HepG2 (cell line): ENCODE measurements at regions not wholly inside any gene's neighbourhood (a gene's known extent, or its start where the extent isn't known, plus 50 kb on each side); places are given as distances from the start of the nearest gene placed in this dataset.

ENCODE experiments used
- ATAC-seq: fragments of 200-7000 bp; cut with Tn5 transposase; 3 replicates; pipeline ENCODE4 v1.9.1; 2020; ENCODE audit warnings: mild to moderate bottlenecking, moderate library complexity
- BruUV-seq: library from RNA; stranded (reverse); fragments of 400-500 nt; replicated peaks from 2 replicates; lab custom pipeline; 2021; lab: Mats Ljungman, UMichigan
- CTCF ChIA-PET: fragments of 300-600 bp; formaldehyde crosslinking; extraction: SDS; loops from one replicate; lab custom pipeline; 2021; ENCODE audit warnings: low total read pairs, inconsistent platforms, low intra/inter-chr PET ratio; lab: Yijun Ruan, JAX
- POLR2A ChIA-PET: fragments of 350-600 bp; sonication (Branson Sonifier 250); formaldehyde crosslinking; loops from one replicate; lab custom pipeline; 2020; ENCODE audit warnings: antibody characterized with exemption, inconsistent platforms; lab: Yijun Ruan, JAX
- DNase-seq: peaks from one replicate; pipeline ENCODE4 v3.0.0-alpha.2; 2015; ENCODE audit warnings: low spot score
- FAIRE-seq: peaks from 3 replicates; lab custom pipeline; 2011; peaks lifted over from hg19 to GRCh38; lab: Jason Lieb, UNC
- H2AFZ ChIP-seq: one replicate; pipeline ENCODE4 v1.6.1; 2011; ENCODE audit warnings: low read length, inconsistent platforms
- H3K27ac ChIP-seq: fragments of 300-600 bp; 3 replicates; pipeline ENCODE4 v1.8.0; 2011; ENCODE audit warnings: mixed run types, mild to moderate bottlenecking, mixed read lengths, low read length, inconsistent platforms; ENCODE audit not compliant: insufficient read depth; ENCODE audit errors: extremely low read length
- H3K27me3 ChIP-seq, 2 experiments: fragments of 200-600 bp in 1 of 2; 2 replicates in 1 of 2; 3 replicates in 1 of 2; pipeline versions ENCODE4 v1.6.0 to v1.8.0; 2011; ENCODE audit warnings: low read length in 2 of 2, mild to moderate bottlenecking in 2 of 2, moderate library complexity in 2 of 2, inconsistent platforms in 1 of 2; ENCODE audit not compliant: insufficient read depth in 2 of 2, control insufficient read depth in 1 of 2
- H3K36me3 ChIP-seq, 2 experiments: fragments of 200-600 bp in 1 of 2; replicated peaks in 1 of 2; 2 replicates in 1 of 2; 3 replicates in 1 of 2; pipeline versions ENCODE4 v1.5.1 to v1.8.0; 2011; ENCODE audit warnings: low read length in 2 of 2, inconsistent platforms in 1 of 2; ENCODE audit not compliant: insufficient read depth in 2 of 2, control insufficient read depth in 1 of 2
- H3K4me1 ChIP-seq: 2 replicates; pipeline ENCODE4 v1.5.1; 2012; ENCODE audit warnings: low read length, inconsistent platforms; ENCODE audit not compliant: insufficient read depth
- H3K4me2 ChIP-seq: 2 replicates; pipeline ENCODE4 v1.6.0; 2011; ENCODE audit warnings: low read depth, low read length, inconsistent platforms
- H3K4me3 ChIP-seq, 3 experiments: fragments of 200-600 bp in 1 of 3; sonication (generic), shearing (Covaris generic) in 1 of 3; replicated peaks in 1 of 3; 2 replicates each; pipeline ENCODE4 v1.5.1; 2011 to 2016; ENCODE audit warnings: low read length in 3 of 3, inconsistent platforms in 2 of 3, low read depth in 2 of 3, mild to moderate bottlenecking in 2 of 3, control low read depth in 1 of 3, mixed read lengths in 1 of 3; ENCODE audit not compliant: insufficient read depth in 1 of 3
- H3K79me2 ChIP-seq: one replicate; pipeline ENCODE4 v1.6.1; 2011; ENCODE audit warnings: low read length, inconsistent platforms; ENCODE audit not compliant: insufficient read depth
- H3K9ac ChIP-seq: 2 replicates; pipeline ENCODE4 v1.6.0; 2011; ENCODE audit warnings: mild to moderate bottlenecking, low read depth, low read length, inconsistent platforms; ENCODE audit not compliant: insufficient read depth
- H3K9me3 ChIP-seq: 2 replicates; pipeline ENCODE4 v1.5.1; 2012; ENCODE audit warnings: mild to moderate bottlenecking, low read length
- H4K20me1 ChIP-seq: 2 replicates; pipeline ENCODE4 v1.6.0; 2011; ENCODE audit warnings: inconsistent platforms, mild to moderate bottlenecking, low read length, moderate library complexity; ENCODE audit not compliant: insufficient read depth
- IKZF1 ChIP-seq: fragments of 450-650 bp; IDR thresholded peaks from 2 replicates; pipeline ENCODE4 v1.7.1; 2016
- NCOA2 ChIP-seq: sonication (generic); formaldehyde crosslinking; IDR thresholded peaks from 2 replicates; pipeline ENCODE4 v1.8.0; 2022; ENCODE audit warnings: inconsistent platforms
- POLR2A ChIP-seq, 2 experiments: IDR thresholded peaks; 2 replicates each; pipeline ENCODE4 v1.6.1; 2011; ENCODE audit warnings: low read depth in 2 of 2, low read length in 2 of 2, mild to moderate bottlenecking in 1 of 2, moderate library complexity in 1 of 2; ENCODE audit not compliant: insufficient read depth in 1 of 2
- RFX5 ChIP-seq: IDR thresholded peaks from 2 replicates; pipeline ENCODE4 v1.6.1; 2011; ENCODE audit warnings: low read depth, low read length, improper control_type of control experiment
- ZKSCAN1 ChIP-seq: fragments of 150-350 bp; IDR thresholded peaks from 2 replicates; pipeline ENCODE4 v1.6.1; 2014; ENCODE audit warnings: low read length
- WGBS: methylation state at CpG from one replicate; pipeline ENCODE4 v1.1.6; 2017; ENCODE audit warnings: low lambda C conversion rate; 5-methylcytosine and 5-hydroxymethylcytosine counted together
- in situ Hi-C: cut with HindIII; loops from 2 replicates; pipeline ENCODE4 v1.10.0; 2017; ENCODE audit warnings: low pct_unique_long_range_greater_than_20kb; ENCODE audit not compliant: extremely low pct_ligation_motif_present
- intact Hi-C: fragments of 100-400 bp; cut with micrococcal nuclease; formaldehyde crosslinking; loops from one replicate; pipeline ENCODE4 v1.10.0; 2022; ENCODE audit not compliant: unreplicated experiment
- TF ChIP-seq, protein P1 (sequence below): sonication (generic); formaldehyde crosslinking; IDR thresholded peaks from 2 replicates; pipeline ENCODE4 v1.5.0; 2020; ENCODE audit warnings: mild to moderate bottlenecking, missing genetic modification reagents, borderline replicate concordance

DNA sequence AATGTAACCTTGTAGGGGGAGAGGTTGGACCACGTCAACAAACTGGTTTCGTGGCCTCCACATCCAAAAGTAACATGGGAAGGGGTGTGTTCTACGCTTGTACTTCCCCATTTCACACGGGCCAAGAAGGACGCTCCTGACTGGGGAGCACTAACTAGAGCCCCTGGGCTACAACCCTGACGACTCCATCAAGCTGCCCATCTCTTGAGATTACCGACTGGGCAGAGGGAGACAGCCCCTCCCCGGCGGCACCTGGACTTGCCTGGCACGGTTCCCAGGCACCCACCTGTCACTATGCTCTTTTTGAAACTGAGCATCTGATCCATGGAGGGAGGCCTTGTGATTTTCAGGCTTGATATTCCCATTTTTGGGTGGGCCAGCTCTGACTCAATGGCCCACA is 68.5 kb downstream of the SHANK2 start:
- ChIA-PET CTCF (no interaction called here), POLR2A (no interaction called here)
- Histone ChIP-seq H3K9me3 (no peaks in the 10 kb centered on the region), H3K27ac (no peak overlapping the region), H3K4me3 (no peak overlapping the region), H3K9ac (no peak overlapping the region), H3K4me1 (peaks cover 33% of the 10 kb centered on the region), H3K79me2 (peaks cover 53% of the 10 kb centered on the region), H3K4me2 (no peak overlapping the region), H2AFZ (no peak overlapping the region), H3K36me3 (peaks cover 7 to 50% of the 10 kb centered on the region in 2 experiments; a peak in 4 of 5 replicates), H3K27me3 (no peaks in the 10 kb centered on the region), H4K20me1 (peaks cover 50% of the 10 kb centered on the region)
- TF ChIP-seq, protein P1, sequence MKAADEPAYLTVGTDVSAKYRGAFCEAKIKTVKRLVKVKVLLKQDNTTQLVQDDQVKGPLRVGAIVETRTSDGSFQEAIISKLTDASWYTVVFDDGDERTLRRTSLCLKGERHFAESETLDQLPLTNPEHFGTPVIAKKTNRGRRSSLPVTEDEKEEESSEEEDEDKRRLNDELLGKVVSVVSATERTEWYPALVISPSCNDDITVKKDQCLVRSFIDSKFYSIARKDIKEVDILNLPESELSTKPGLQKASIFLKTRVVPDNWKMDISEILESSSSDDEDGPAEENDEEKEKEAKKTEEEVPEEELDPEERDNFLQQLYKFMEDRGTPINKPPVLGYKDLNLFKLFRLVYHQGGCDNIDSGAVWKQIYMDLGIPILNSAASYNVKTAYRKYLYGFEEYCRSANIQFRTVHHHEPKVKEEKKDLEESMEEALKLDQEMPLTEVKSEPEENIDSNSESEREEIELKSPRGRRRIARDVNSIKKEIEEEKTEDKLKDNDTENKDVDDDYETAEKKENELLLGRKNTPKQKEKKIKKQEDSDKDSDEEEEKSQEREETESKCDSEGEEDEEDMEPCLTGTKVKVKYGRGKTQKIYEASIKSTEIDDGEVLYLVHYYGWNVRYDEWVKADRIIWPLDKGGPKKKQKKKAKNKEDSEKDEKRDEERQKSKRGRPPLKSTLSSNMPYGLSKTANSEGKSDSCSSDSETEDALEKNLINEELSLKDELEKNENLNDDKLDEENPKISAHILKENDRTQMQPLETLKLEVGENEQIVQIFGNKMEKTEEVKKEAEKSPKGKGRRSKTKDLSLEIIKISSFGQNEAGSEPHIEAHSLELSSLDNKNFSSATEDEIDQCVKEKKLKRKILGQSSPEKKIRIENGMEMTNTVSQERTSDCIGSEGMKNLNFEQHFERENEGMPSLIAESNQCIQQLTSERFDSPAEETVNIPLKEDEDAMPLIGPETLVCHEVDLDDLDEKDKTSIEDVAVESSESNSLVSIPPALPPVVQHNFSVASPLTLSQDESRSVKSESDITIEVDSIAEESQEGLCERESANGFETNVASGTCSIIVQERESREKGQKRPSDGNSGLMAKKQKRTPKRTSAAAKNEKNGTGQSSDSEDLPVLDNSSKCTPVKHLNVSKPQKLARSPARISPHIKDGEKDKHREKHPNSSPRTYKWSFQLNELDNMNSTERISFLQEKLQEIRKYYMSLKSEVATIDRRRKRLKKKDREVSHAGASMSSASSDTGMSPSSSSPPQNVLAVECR, result no peak
- TF ChIP-seq ZKSCAN1, result no peak
- TF ChIP-seq NCOA2 (CRISPR knock-in tag), result no peak
- TF ChIP-seq POLR2A (IDR thresholded peaks at IDR 0.05; ENCODE audit: insufficient read depth in 1 of 2, low read depth in 2 of 2, low read length in 2 of 2), result no peak
- TF ChIP-seq IKZF1, result no peak
- no peak for TF ChIP-seq RFX5
- intact Hi-C loops, result no loop called here
- BruUV-seq, result no TSS peak
- WGBS, result 98% methylated on average over 7 of the region's 10 CpGs
- DNase-seq (no peak), FAIRE-seq (no peak), ATAC-seq (no peak)
- in situ Hi-C loops, result no loop called here
